Sigmoid colon (tissue), 6 donors: ENCODE measurements at regions not wholly inside any gene's neighbourhood (a gene's known extent, or its start where the extent isn't known, plus 50 kb on each side); places are given as distances from the start of the nearest gene placed in this dataset.
"Not testable (repeated sequence)": the region's sequence is repeated elsewhere in the genome, so short reads cannot be mapped to it uniquely, and the experiment has no call there.

Experiments
- DNase-seq: peaks from one replicate; pipeline ENCODE4 v3.0.0-alpha.2; 2019
- H3K27ac ChIP-seq, 4 donors: fragments of 200-600 bp; sonication (generic); one replicate each; pipeline ENCODE4 v1.5.1; 2016 to 2019; ENCODE audit warnings: mild to moderate bottlenecking in 1 of 4
- H3K27me3 ChIP-seq, 3 donors: fragments of 200-600 bp; sonication (generic); one replicate each; pipeline ENCODE4 v1.5.1; 2019; ENCODE audit warnings: mild to moderate bottlenecking in 1 of 3
- H3K36me3 ChIP-seq, 4 donors: fragments of 200-600 bp; sonication (generic); one replicate each; pipeline ENCODE4 v1.5.1; 2016 to 2019
- H3K4me1 ChIP-seq, 4 donors: fragments of 200-600 bp; sonication (generic); one replicate each; pipeline ENCODE4 v1.5.1; 2017 to 2019
- H3K4me3 ChIP-seq, 4 donors: fragments of 200-600 bp; sonication (generic); one replicate each; pipeline ENCODE4 v1.5.1; 2017 to 2019; ENCODE audit warnings: mild to moderate bottlenecking in 2 of 4, moderate library complexity in 1 of 4
- H3K9me3 ChIP-seq, 4 donors: fragments of 200-600 bp in 3 of 4; sonication (generic) in 3 of 4; one replicate each; pipeline versions ENCODE4 v1.5.1 to v1.6.1; 2013 to 2019
- EP300 ChIP-seq, 4 donors: sonication (generic); formaldehyde crosslinking; IDR thresholded peaks; one replicate each; pipeline ENCODE4 v1.6.1; 2017; ENCODE audit warnings: antibody characterized with exemption in 4 of 4
- POLR2A ChIP-seq, 2 donors: fragments of 450-650 bp; IDR thresholded peaks; one replicate each; pipeline ENCODE4 v1.6.1; 2016; ENCODE audit warnings: antibody characterized with exemption in 2 of 2, mild to moderate bottlenecking in 2 of 2, moderate library complexity in 2 of 2
- POLR2AphosphoS5 ChIP-seq, 4 donors: sonication (generic); formaldehyde crosslinking; IDR thresholded peaks; one replicate each; pipeline ENCODE4 v1.6.1; 2017; ENCODE audit warnings: antibody characterized with exemption in 4 of 4
- WGBS, 2 donors: extraction: QIAGEN DNeasy Blood & Tissue Kit; methylation state at CpG; one replicate each; pipeline ENCODE4 v1.1.7; 2013; 5-methylcytosine and 5-hydroxymethylcytosine counted together
- intact Hi-C: fragments of 100-400 bp; cut with DNase I; formaldehyde crosslinking; loops from one replicate; pipeline ENCODE4 v1.15.1; 2023
- TF ChIP-seq, protein P1 (sequence below), 4 experiments: fragments of 450-650 bp in 3 of 4; fragments of 200-600 bp in 1 of 4; IDR thresholded peaks; one replicate each; pipeline ENCODE4 v1.5.1; 2016 to 2019; ENCODE audit warnings: antibody characterized with exemption in 4 of 4, mild to moderate bottlenecking in 3 of 4, moderate library complexity in 2 of 4
- donor health status: healthy with polysubstance abuse.
- donor health status: healthy.

DNA sequence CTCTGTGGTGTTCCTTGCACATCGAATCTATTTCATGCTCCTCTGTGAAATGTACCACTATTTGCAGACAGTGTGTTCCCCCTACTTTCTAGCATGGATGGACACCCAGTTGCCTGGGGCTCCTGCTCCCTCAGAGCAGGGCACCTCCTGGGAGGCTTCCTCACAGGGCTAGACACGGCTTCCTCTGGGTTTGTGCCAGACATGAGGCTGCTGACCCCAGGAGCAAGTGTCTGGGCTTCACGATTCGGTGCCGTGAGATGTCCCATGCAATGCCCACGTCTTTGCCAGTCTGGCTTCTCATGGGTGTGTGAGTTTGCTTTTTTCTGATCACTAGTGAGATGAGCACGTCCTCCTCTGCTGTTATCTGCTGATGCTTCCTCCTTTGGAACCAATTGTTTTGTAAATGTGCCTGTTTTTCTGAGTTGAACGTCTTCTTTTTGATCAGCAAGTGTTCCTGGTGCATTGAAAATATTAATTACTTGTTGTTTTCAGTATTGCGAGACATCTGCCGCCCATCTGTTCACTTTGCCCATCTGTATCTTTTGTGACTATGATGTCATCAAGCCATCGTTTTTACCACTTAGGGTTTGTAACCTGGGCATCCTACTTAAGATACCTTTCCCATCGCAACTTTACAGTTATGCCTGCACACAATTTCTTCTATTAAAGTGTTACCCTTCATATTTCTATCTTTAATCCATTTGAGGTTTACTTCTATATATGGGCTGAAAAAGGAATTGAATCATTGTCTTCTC lies 92.0 kb downstream of the TTLL2 start:
- H3K27ac ChIP-seq = no peak overlapping the region
- DNase-seq = no peak
- intact Hi-C loops = no loop called here
- H3K4me1 ChIP-seq = no peaks in the 10 kb centered on the region
- TF ChIP-seq POLR2A (IDR thresholded peaks at IDR 0.05) (no peak), EP300 (IDR thresholded peaks at IDR 0.05) (no peak), POLR2AphosphoS5 (IDR thresholded peaks at IDR 0.05) (no peak)
- TF ChIP-seq, protein P1, sequence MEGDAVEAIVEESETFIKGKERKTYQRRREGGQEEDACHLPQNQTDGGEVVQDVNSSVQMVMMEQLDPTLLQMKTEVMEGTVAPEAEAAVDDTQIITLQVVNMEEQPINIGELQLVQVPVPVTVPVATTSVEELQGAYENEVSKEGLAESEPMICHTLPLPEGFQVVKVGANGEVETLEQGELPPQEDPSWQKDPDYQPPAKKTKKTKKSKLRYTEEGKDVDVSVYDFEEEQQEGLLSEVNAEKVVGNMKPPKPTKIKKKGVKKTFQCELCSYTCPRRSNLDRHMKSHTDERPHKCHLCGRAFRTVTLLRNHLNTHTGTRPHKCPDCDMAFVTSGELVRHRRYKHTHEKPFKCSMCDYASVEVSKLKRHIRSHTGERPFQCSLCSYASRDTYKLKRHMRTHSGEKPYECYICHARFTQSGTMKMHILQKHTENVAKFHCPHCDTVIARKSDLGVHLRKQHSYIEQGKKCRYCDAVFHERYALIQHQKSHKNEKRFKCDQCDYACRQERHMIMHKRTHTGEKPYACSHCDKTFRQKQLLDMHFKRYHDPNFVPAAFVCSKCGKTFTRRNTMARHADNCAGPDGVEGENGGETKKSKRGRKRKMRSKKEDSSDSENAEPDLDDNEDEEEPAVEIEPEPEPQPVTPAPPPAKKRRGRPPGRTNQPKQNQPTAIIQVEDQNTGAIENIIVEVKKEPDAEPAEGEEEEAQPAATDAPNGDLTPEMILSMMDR (IDR thresholded peaks at IDR 0.05) = no peak
- 81 to 83% methylated on average over 12 of the region's 12 CpGs for WGBS, 2 donors
- H3K4me3 ChIP-seq = no peak overlapping the region
- H3K27me3 ChIP-seq = peaks cover 0 to 3% (median 0%) of the 10 kb centered on the region in 3 donors
- no peaks in the 10 kb centered on the region for H3K9me3 ChIP-seq
- no peaks in the 10 kb centered on the region for H3K36me3 ChIP-seq

DNA sequence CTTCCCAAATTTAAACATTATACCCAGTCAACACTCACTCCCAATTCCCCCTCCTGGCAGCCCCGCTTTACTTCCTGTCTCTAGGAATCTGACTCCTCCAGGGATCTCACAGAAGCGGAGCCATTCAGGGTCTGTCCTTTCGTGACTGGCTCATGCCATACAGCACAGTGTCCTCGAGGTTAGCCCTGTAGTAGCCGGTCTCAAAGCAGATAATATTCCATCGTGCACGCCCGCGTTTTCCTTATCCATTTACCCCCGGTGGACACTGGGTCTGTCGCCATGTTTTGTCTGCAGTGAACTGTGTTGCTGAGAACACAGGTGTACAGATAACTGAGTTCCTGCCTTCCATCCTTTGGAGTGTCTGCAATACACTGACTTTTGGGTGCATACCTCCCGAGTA lies 95.3 kb downstream of the TTLL2 start:
- DNase-seq = peak; percentile 38
- no peaks in the 10 kb centered on the region for H3K9me3 ChIP-seq
- intact Hi-C loops = no loop called here
- no peak overlapping the region for H3K4me3 ChIP-seq
- no peak overlapping the region for H3K27ac ChIP-seq
- H3K27me3 ChIP-seq = peaks cover 0 to 3% (median 0%) of the 10 kb centered on the region in 3 donors
- WGBS, 2 donors = 88 to 90% methylated on average over 12 of the region's 12 CpGs
- no peaks in the 10 kb centered on the region for H3K36me3 ChIP-seq
- TF ChIP-seq POLR2AphosphoS5 (IDR thresholded peaks at IDR 0.05) (no peak), EP300 (IDR thresholded peaks at IDR 0.05) (no peak), POLR2A (IDR thresholded peaks at IDR 0.05) (no peak)
- TF ChIP-seq, protein P1 (IDR thresholded peaks at IDR 0.05) = no peak
- H3K4me1 ChIP-seq = no peaks in the 10 kb centered on the region

DNA sequence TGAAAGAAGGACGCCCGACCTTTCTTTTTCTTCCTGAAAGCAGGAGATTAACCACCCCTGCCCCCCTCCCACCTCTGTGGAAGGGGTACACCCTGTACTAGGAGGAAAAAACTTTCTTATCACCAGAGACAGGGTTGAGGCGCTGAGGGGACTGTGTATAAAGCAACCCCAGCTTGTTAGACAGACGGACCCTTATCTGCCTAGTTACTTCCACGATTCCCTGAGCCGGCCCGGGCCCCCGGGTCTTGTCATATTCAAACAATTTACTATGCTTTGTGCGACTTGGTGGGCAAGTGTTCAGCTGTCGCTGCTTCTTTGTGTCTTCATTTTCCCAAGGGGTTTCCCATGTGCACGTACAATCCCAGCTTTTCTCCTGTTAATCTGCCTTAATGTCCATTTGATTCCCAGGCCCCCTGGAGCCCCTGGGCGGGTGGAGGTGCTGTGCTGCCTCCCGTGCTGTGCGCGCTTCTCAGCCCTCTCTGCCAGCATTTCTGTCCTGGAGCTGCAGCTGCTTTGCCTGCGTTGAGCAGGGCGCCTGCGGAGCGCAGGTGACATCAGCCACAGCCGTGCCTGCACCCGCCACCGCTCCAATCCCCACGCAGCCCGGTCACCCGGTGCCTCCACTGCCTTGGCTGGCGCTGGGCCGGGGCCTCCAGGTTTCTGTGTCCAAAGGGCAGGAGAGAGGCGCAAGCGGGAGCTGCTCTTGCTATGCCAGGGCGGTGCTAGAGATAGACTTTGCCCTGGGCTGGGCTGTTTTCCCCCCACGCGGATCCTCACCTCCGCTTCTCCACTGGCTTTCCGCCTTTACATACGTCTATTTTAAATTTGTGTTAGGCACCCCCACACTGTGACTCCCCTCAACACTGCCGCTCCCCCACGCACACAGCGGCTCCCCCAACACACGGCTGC lies 96.2 kb downstream of the TTLL2 start:
- Histone ChIP-seq H3K4me1 (no peaks in the 10 kb centered on the region), H3K27me3 (peaks cover 0 to 3% (median 0%) of the 10 kb centered on the region in 3 donors), H3K9me3 (no peaks in the 10 kb centered on the region), H3K27ac (no peak overlapping the region), H3K4me3 (no peak overlapping the region), H3K36me3 (no peaks in the 10 kb centered on the region)
- intact Hi-C loops = no loop called here
- 22 to 69% methylated on average over 39 of the region's 39 CpGs for WGBS, 2 donors
- peak; percentile 55 for DNase-seq
- TF ChIP-seq POLR2A (IDR thresholded peaks at IDR 0.05) (peak in 1 of 2 donors; percentile 40), EP300 (IDR thresholded peaks at IDR 0.05) (no peak)
- TF ChIP-seq, protein P1 (IDR thresholded peaks at IDR 0.05) = no peak

DNA sequence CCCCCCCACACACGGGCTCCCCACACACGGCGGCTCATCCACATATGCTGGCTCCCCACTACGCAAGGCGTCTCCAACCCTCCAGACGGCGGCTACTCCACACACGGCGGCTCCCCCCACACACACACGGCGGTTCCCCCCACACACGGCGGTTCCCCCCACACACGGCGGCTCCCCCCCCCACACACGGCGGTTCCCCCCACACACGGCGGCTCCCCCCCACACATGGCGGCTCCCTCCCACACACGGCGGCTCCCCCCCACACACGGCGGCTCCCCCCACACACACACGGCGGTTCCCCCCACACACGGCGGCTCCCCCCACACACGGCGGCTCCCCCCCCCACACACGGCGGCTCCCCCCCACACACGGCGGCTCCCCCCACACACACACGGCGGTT lies 97.1 kb downstream of the TTLL2 start:
- H3K4me3 ChIP-seq, H3K9me3 ChIP-seq, H3K4me1 ChIP-seq, H3K36me3 ChIP-seq, H3K27ac ChIP-seq, intact Hi-C loops, DNase-seq, H3K27me3 ChIP-seq: not testable (repeated sequence)
- WGBS, 2 donors = 74 to 91% methylated on average over 17 to 21 of the region's 36 CpGs

DNA sequence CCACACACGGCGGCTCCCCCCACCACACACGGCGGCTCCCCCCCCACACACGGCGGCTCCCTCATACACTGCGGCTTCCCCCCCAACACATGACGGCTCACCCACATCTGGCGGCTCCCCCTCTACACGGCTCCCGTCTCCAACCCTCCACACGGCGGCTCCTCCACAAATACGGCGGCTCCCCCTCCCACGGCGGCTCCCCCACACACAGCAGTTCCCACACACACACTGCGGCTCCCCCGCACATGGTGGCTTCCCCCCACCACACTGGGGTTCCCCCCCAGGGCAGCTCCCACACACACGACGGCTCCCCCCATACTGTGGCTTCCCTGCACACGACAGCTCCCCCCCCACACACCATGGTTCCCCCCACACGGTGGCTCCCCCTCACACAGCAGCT lies 98.0 kb downstream of the TTLL2 start:
- H3K36me3 ChIP-seq = no peaks in the 10 kb centered on the region
- intact Hi-C loops = no loop called here
- H3K27me3 ChIP-seq = peaks cover 0 to 3% (median 0%) of the 10 kb centered on the region in 3 donors
- WGBS, 2 donors = 97% methylated on average over 23 of the region's 23 CpGs
- no peak for DNase-seq
- H3K9me3 ChIP-seq = no peaks in the 10 kb centered on the region
- H3K27ac ChIP-seq = no peak overlapping the region
- H3K4me1 ChIP-seq = no peaks in the 10 kb centered on the region
- H3K4me3 ChIP-seq = no peak overlapping the region
- no peak for TF ChIP-seq POLR2AphosphoS5 (IDR thresholded peaks at IDR 0.05)
- TF ChIP-seq EP300 (IDR thresholded peaks at IDR 0.05) = no peak
- no peak for TF ChIP-seq POLR2A (IDR thresholded peaks at IDR 0.05)
- TF ChIP-seq, protein P1 (IDR thresholded peaks at IDR 0.05) = no peak
